Peyer's patch (tissue), 4 donors: ENCODE measurements at regions not wholly inside any gene's neighbourhood (a gene's known extent, or its start where the extent isn't known, plus 50 kb on each side); places are given as distances from the start of the nearest gene placed in this dataset.

Experiments used
- DNase-seq, 3 donors: peaks; one replicate each; pipeline ENCODE4 v3.0.0-alpha.2; 2017 to 2019
- H3K27ac ChIP-seq, 4 donors: fragments of 200-600 bp; sonication (generic); one replicate each; pipeline ENCODE4 v1.5.1; 2016 to 2019
- H3K27me3 ChIP-seq, 2 donors: fragments of 200-600 bp; sonication (generic); one replicate each; pipeline ENCODE4 v1.5.1; 2019
- H3K36me3 ChIP-seq, 3 donors: fragments of 200-600 bp; sonication (generic); one replicate each; pipeline ENCODE4 v1.5.1; 2016 to 2019
- H3K4me1 ChIP-seq, 4 donors: fragments of 200-600 bp; sonication (generic); one replicate each; pipeline ENCODE4 v1.5.1; 2016 to 2019
- H3K4me3 ChIP-seq, 4 donors: fragments of 200-600 bp; sonication (generic); 1 replicate in 3 of 4; 2 replicates in 1 of 4; pipeline ENCODE4 v1.5.1; 2016 to 2019; ENCODE audit warnings: mild to moderate bottlenecking in 1 of 4
- H3K9me3 ChIP-seq, 4 donors: fragments of 200-600 bp; sonication (generic); one replicate each; pipeline ENCODE4 v1.5.1; 2016 to 2019; ENCODE audit warnings: mild to moderate bottlenecking in 1 of 4
- POLR2A ChIP-seq, 2 donors: fragments of 450-650 bp; IDR thresholded peaks; one replicate each; pipeline ENCODE4 v1.5.1; 2017; ENCODE audit warnings: antibody characterized with exemption in 2 of 2, mild to moderate bottlenecking in 2 of 2, moderate library complexity in 2 of 2
- TF ChIP-seq, protein P1 (sequence below), 6 experiments: fragments of 450-650 bp in 4 of 6; fragments of 200-600 bp in 2 of 6; sonication (generic) in 1 of 6; IDR thresholded peaks; one replicate each; pipeline ENCODE4 v1.5.1; 2017 to 2019; ENCODE audit warnings: antibody characterized with exemption in 6 of 6, mild to moderate bottlenecking in 3 of 6, moderate library complexity in 1 of 6

DNA sequence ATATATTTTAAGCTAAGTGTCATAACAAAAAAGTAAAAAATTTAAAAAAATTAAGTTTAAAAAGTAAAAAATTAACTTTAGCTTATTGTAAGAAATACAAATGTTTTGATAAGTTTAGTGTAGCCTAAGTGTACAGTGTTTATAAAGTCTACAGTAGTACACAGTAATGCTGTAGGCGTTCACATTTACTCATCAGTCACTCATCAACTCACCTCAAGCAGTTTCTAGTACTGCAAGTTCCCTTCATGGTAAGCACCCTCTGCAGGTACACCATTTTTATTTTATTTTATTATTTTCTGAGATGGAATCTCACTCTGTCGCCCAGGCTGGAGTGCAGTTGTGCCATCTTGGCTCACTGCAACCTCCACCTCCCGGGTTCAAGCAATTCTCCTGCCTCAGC is 316.0 kb downstream of the FGFR2 start:
- Histone ChIP-seq H3K9me3 (no peaks in the 10 kb centered on the region), H3K4me3 (no peak overlapping the region), H3K36me3 (no peaks in the 10 kb centered on the region), H3K27ac (peak overlapping the region in 2 of 4 donors; percentile 9 to 18), H3K27me3 (no peaks in the 10 kb centered on the region), H3K4me1 (peaks cover 0 to 6% (median 0%) of the 10 kb centered on the region in 4 donors)
- DNase-seq: no peak
- TF ChIP-seq, protein P1, sequence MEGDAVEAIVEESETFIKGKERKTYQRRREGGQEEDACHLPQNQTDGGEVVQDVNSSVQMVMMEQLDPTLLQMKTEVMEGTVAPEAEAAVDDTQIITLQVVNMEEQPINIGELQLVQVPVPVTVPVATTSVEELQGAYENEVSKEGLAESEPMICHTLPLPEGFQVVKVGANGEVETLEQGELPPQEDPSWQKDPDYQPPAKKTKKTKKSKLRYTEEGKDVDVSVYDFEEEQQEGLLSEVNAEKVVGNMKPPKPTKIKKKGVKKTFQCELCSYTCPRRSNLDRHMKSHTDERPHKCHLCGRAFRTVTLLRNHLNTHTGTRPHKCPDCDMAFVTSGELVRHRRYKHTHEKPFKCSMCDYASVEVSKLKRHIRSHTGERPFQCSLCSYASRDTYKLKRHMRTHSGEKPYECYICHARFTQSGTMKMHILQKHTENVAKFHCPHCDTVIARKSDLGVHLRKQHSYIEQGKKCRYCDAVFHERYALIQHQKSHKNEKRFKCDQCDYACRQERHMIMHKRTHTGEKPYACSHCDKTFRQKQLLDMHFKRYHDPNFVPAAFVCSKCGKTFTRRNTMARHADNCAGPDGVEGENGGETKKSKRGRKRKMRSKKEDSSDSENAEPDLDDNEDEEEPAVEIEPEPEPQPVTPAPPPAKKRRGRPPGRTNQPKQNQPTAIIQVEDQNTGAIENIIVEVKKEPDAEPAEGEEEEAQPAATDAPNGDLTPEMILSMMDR (IDR thresholded peaks at IDR 0.05): no peak
- TF ChIP-seq POLR2A (IDR thresholded peaks at IDR 0.05): no peak

DNA sequence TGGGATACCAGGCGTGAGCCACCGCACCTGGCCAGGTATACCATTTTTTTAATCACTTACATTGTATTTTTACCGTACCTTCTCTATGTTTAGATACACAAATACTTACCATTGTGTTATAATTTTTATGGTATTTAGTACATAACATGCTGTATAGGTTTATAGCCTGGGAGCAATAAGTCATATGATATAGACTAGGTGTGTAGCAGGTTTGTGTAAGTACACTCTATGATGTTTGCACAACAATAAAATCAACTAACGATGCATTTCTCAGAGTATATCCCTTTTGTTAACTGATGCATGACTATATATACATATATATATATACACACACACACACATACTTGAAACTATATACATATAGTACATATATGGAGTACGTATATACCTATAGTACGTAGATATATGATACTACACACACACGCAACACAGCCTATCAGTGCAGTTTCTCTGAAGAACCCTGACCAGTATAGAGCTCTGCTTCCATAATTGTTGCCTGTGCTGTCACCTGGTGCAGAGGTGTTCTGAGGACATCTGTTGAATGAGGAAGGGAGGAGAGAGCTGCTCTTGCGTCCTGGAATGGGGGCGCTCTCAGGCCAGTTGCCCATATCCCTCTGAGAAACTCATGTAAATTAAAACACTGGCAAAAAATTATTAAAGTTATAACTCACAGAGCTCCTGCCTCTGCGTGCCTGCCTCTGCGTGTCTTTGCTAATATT is 315.3 kb downstream of the FGFR2 start:
- no peaks in the 10 kb centered on the region for H3K27me3 ChIP-seq
- no peak for DNase-seq
- peaks cover 0 to 6% (median 0%) of the 10 kb centered on the region in 4 donors for H3K4me1 ChIP-seq
- H3K27ac ChIP-seq: peak overlapping the region in 2 of 4 donors; percentile 18 to 28
- no peaks in the 10 kb centered on the region for H3K36me3 ChIP-seq
- no peak for TF ChIP-seq POLR2A (IDR thresholded peaks at IDR 0.05)
- TF ChIP-seq, protein P1 (IDR thresholded peaks at IDR 0.05): no peak
- no peak overlapping the region for H3K4me3 ChIP-seq
- no peaks in the 10 kb centered on the region for H3K9me3 ChIP-seq

DNA sequence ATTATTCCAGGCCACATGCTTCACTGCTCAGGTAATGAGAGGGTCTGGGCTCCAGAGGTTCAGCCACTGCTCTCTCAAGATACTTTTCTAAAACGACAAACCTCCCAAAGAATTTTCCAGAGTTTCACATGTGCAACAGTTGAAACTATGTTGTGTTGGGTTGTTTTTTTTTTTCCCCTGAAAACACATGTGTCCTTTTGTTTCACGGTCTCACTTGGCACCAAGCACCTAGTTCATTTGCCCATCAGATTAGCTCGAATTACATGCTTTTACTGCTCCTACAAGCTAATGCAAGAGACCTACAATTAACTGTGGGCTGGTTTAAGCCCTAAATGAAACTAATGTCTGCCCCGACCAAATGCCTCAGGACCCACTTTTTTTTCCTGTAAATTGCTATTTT is 313.3 kb downstream of the FGFR2 start:
- peak overlapping the region in 2 of 4 donors; percentile 36 to 53 for H3K27ac ChIP-seq
- H3K9me3 ChIP-seq: no peaks in the 10 kb centered on the region
- TF ChIP-seq, protein P1 (IDR thresholded peaks at IDR 0.05): no peak
- TF ChIP-seq POLR2A (IDR thresholded peaks at IDR 0.05): no peak
- H3K36me3 ChIP-seq: no peaks in the 10 kb centered on the region
- no peak overlapping the region for H3K4me3 ChIP-seq
- no peaks in the 10 kb centered on the region for H3K27me3 ChIP-seq
- DNase-seq: no peak
- H3K4me1 ChIP-seq: peaks cover 0 to 6% (median 0%) of the 10 kb centered on the region in 4 donors

DNA sequence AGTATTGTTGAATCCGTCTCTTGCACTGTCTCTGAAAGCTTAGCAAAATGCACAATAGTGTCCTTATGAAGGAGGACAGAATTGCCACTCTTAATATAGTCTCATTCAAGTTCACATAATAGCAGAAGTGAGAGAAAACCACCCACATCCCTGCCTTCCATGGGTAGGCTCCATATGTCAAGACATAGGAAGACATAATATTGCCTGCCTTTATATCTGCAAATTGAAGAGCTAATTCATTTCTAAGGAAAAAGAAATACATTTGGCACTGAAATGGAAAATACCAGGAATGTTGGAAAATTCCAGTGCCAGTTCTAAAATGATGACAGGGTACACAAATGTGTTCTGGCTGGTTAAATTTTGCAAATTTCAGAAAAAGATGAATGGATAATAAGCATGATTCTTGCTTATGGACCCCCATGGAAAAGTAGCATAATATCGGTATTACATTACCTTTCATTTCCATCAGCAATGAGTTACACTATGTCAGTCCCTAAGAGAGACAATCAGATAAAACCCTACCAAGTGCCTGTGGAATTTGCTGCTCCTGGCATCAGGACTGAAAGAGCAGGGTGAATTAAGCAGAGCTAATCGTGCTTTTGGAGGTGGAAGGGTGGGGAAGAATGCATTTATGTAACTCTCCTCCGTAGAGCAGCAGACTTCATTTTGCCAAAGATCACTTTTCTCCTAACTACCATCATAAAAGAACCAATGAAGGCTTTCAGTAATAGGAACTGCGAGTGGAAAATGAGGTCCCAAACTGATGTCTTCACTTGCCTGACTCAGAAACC is 312.6 kb downstream of the FGFR2 start:
- TF ChIP-seq POLR2A (IDR thresholded peaks at IDR 0.05): no peak
- TF ChIP-seq, protein P1 (IDR thresholded peaks at IDR 0.05): no peak
- H3K4me3 ChIP-seq: no peak overlapping the region
- peaks cover 0 to 6% (median 0%) of the 10 kb centered on the region in 4 donors for H3K4me1 ChIP-seq
- no peaks in the 10 kb centered on the region for H3K27me3 ChIP-seq
- DNase-seq: no peak
- no peaks in the 10 kb centered on the region for H3K9me3 ChIP-seq
- H3K36me3 ChIP-seq: no peaks in the 10 kb centered on the region
- peak overlapping the region in 1 of 4 donors; percentile 36 for H3K27ac ChIP-seq

DNA sequence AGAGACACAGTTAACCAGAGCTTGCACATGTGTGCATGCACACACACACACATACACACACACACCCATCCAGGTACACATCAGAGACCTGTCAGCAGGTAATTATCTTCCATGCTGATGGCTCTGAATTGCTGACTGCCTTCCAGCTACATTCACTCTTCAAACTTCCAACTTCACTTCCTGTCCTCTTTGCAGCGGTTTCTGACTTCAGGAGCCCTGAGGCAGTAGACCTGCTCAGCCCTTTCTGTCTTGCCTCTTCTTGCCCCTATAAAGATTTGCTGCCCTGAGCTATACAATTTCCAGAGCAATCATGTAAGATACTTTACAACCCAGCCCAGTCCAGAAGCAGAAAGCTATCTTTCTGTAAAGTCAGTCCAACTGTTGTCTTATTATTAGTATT is 310.2 kb downstream of the FGFR2 start:
- Histone ChIP-seq H3K4me3 (no peak overlapping the region), H3K27me3 (no peaks in the 10 kb centered on the region), H3K36me3 (no peaks in the 10 kb centered on the region), H3K4me1 (peaks cover 0 to 6% (median 0%) of the 10 kb centered on the region in 4 donors), H3K27ac (no peak overlapping the region), H3K9me3 (no peaks in the 10 kb centered on the region)
- DNase-seq: no peak
- no peak for TF ChIP-seq POLR2A (IDR thresholded peaks at IDR 0.05)
